AG04449 (cell line): ENCODE measurements at regions not wholly inside any gene's neighbourhood (a gene's known extent, or its start where the extent isn't known, plus 50 kb on each side); places are given as distances from the start of the nearest gene placed in this dataset.

ENCODE experiments used
- CTCF ChIA-PET: fragments of 350-600 bp; formaldehyde crosslinking; extraction: SDS; loops from one replicate; lab custom pipeline; 2021; ENCODE audit warnings: antibody characterized with exemption; lab: Yijun Ruan, JAX
- POLR2A ChIA-PET: fragments of 400-600, 350-600 bp; formaldehyde crosslinking; extraction: SDS; loops from one replicate; lab custom pipeline; 2020; ENCODE audit warnings: antibody characterized with exemption, inconsistent platforms; lab: Yijun Ruan, JAX
- DNase-seq: peaks from one replicate; pipeline ENCODE4 v3.0.0-alpha.2; 2010; ENCODE audit warnings: low read depth, low spot score
- H3K4me3 ChIP-seq: 2 replicates; pipeline ENCODE4 v1.5.1; 2011; ENCODE audit warnings: low read depth, mild to moderate bottlenecking, control low read depth, low read length
- CTCF ChIP-seq: IDR thresholded peaks from one replicate; pipeline ENCODE4 v1.5.1; 2011; ENCODE audit warnings: mild to moderate bottlenecking, moderate library complexity, low read length, control low read depth, inconsistent platforms; ENCODE audit not compliant: insufficient read depth; ENCODE audit errors: missing control alignments

GRCh38 chr13:33528896-33529295 lies 243.3 kb upstream of the STARD13 start:
- DNase-seq: no peak
- ChIA-PET CTCF (no interaction called here), POLR2A (no interaction called here)
- H3K4me3 ChIP-seq: no peak overlapping the region
- TF ChIP-seq CTCF: no peak

DNA sequence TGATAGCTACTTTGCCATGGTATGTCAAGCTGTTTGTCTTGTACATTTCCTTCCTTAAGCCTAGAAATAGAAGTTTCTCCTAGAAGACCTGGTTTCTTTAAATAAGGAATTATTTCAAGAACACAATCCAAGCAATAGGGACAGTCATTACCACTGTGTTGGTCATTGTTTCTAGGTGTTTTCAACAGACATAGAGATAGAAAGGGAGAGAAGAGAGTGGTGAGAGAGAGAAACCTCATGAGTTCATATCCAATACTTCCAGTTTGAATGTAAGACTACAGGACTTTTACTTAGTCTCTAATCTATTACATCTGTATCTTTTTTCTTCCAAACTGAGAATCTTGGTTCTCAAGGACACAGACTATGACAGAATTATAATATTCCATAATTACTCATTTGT lies 245.9 kb upstream of the STARD13 start:
- no peak for DNase-seq
- CTCF ChIA-PET: interaction anchor here (0.7 kb wide), 1 partner anchor 43 kb away, joined by 3 read pairs; no protein-coding TSS in a partner anchor
- no peak for TF ChIP-seq CTCF
- POLR2A ChIA-PET: no interaction called here
- H3K4me3 ChIP-seq: no peak overlapping the region

DNA sequence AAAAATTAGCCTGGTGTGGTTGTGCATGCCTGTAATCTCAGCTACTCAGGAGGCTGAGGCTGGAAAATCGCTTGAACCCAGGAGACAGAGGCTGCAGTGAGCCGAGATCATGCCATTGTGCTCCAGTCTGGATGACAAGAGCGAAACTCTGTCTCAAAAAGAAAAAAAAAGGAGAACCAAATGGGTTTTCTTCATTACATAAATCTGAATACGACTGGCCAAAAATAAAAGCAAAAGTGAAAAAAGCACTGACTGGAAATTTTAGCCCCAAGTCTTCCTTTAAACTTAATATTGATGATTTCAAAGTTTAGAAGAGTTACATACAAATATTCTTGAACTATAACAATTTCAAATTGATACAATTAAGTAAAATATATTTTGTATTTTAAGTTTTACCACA lies 249.5 kb upstream of the STARD13 start:
- TF ChIP-seq CTCF: no peak
- CTCF ChIA-PET: no interaction called here
- no peak overlapping the region for H3K4me3 ChIP-seq
- POLR2A ChIA-PET: no interaction called here
- no peak for DNase-seq

DNA sequence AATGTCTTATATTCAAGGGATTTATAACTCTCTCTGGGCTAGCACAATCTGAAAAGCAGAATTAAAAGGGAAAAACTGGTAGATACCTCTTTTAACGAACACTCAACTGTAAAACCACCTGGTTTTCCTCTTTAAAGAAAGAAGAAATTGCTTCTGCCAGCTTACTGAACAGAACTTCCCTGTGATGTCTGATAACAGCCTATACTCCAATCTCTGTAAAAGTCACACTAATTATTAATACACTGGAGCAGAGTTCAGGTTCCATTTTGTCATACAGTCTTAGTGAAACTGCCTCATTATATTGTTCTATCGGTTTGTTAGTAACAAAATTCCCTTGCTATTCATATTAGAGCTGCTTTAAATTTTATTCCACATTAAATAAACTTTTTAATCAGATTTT lies 251.0 kb upstream of the STARD13 start:
- no peak overlapping the region for H3K4me3 ChIP-seq
- DNase-seq: no peak
- no peak for TF ChIP-seq CTCF
- ChIA-PET POLR2A (no interaction called here), CTCF (no interaction called here)

- no peak overlapping the region for H3K4me3 ChIP-seq
- peak; percentile 41 for DNase-seq
- CTCF ChIA-PET: no interaction called here
- TF ChIP-seq CTCF: no peak
- POLR2A ChIA-PET: no interaction called here
These were observed 251.5 kb upstream of the STARD13 start for GRCh38 chr13:33537026-33537425.

DNA sequence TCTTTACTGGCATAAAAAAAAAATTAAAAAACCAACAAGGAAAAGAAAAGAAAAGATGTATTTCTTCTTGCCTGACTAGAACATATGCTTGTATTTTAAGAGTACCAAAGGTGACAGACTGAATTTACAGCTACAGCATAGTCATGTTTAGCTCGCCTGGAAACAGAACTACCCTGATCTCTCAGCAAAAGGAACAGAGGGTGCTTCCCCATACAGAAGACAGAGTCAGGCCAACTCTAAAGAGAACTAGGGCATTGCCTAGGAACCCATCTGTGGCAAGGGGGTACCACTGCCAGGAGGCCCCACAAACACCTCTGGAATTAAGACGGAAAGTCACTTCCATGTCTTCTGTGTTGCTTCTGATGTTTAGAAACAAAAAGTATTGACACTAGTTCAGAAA lies 252.1 kb upstream of the STARD13 start:
- CTCF ChIA-PET: interaction anchor here (1.2 kb wide), 1 partner anchor 184 kb away, joined by 3 read pairs; no protein-coding TSS in a partner anchor
- no peak for DNase-seq
- POLR2A ChIA-PET: no interaction called here
- H3K4me3 ChIP-seq: no peak overlapping the region
- no peak for TF ChIP-seq CTCF
